Natural killer cell (primary cell): ENCODE measurements at regions not wholly inside any gene's neighbourhood (a gene's known extent, or its start where the extent isn't known, plus 50 kb on each side); places are given as distances from the start of the nearest gene placed in this dataset.
"Not testable (repeated sequence)": the region's sequence is repeated elsewhere in the genome, so short reads cannot be mapped to it uniquely, and the experiment has no call there.

Experiments
- ATAC-seq, 3 donors: fragments of 150-1000 bp in 2 of 3; fragments of 200-7000 bp in 1 of 3; cut with Tn5 transposase; 1 replicate in 1 of 3; 2 replicates in 2 of 3; pipeline ENCODE4 v1.10.0; 2021; ENCODE audit warnings: mild to moderate bottlenecking in 2 of 3, moderate library complexity in 2 of 3
- DNase-seq, 2 donors: peaks; one replicate each; pipeline versions ENCODE4 v3.0.0 to v3.0.0-alpha.2; 2013 to 2021; ENCODE audit warnings: mixed read lengths in 1 of 2
- H3K27ac ChIP-seq: one replicate; pipeline ENCODE4 v1.5.1; 2013; ENCODE audit warnings: mild to moderate bottlenecking, low read length
- H3K27me3 ChIP-seq: one replicate; pipeline ENCODE4 v1.6.1; 2013; ENCODE audit warnings: low read length; ENCODE audit not compliant: control insufficient read depth, insufficient read depth
- H3K36me3 ChIP-seq: one replicate; pipeline ENCODE4 v1.6.1; 2013; ENCODE audit warnings: low read length; ENCODE audit not compliant: control insufficient read depth, insufficient read depth
- H3K4me1 ChIP-seq: one replicate; pipeline ENCODE4 v1.6.1; 2013; ENCODE audit warnings: low read length; ENCODE audit not compliant: control insufficient read depth, insufficient read depth
- H3K4me3 ChIP-seq: one replicate; pipeline ENCODE4 v1.5.1; 2013; ENCODE audit warnings: low read length
- H3K9me3 ChIP-seq: one replicate; pipeline ENCODE4 v1.6.1; 2013; ENCODE audit warnings: low read length; ENCODE audit not compliant: control insufficient read depth, insufficient read depth
- H3K27ac Mint-ChIP-seq, 2 donors: one replicate each; pipeline ENCODE4 v1.8.0; 2022; ENCODE audit warnings: mild to moderate bottlenecking in 2 of 2, mixed read lengths in 2 of 2, moderate library complexity in 1 of 2
- H3K27me3 Mint-ChIP-seq, 2 donors: one replicate each; pipeline ENCODE4 v1.8.0; 2022; ENCODE audit warnings: low read depth in 2 of 2, mixed read lengths in 2 of 2
- H3K36me3 Mint-ChIP-seq: one replicate; pipeline ENCODE4 v1.8.0; 2022; ENCODE audit warnings: mixed read lengths
- H3K4me1 Mint-ChIP-seq, 2 donors: one replicate each; pipeline ENCODE4 v1.8.0; 2022; ENCODE audit warnings: mixed read lengths in 2 of 2
- H3K4me3 Mint-ChIP-seq: one replicate; pipeline ENCODE4 v1.8.0; 2022; ENCODE audit warnings: mild to moderate bottlenecking, moderate library complexity, mixed read lengths
- H3K9me3 Mint-ChIP-seq, 2 donors: one replicate each; pipeline ENCODE4 v1.8.0; 2022; ENCODE audit warnings: mixed read lengths in 2 of 2
- WGBS: methylation state at CpG from one replicate; pipeline ENCODE4 v1.1.7; 2013; ENCODE audit warnings: missing lambda C conversion rate; ENCODE audit not compliant: insufficient coverage; 5-methylcytosine and 5-hydroxymethylcytosine counted together
- intact Hi-C: fragments of 100-400 bp; cut with micrococcal nuclease; formaldehyde crosslinking; loops from one replicate; pipeline ENCODE4 v1.14.2; 2022
- TF ChIP-seq, protein P1 (sequence below): fragments of 200-600 bp; IDR thresholded peaks from one replicate; pipeline ENCODE4 v1.8.0; 2022; ENCODE audit warnings: antibody characterized with exemption

DNA sequence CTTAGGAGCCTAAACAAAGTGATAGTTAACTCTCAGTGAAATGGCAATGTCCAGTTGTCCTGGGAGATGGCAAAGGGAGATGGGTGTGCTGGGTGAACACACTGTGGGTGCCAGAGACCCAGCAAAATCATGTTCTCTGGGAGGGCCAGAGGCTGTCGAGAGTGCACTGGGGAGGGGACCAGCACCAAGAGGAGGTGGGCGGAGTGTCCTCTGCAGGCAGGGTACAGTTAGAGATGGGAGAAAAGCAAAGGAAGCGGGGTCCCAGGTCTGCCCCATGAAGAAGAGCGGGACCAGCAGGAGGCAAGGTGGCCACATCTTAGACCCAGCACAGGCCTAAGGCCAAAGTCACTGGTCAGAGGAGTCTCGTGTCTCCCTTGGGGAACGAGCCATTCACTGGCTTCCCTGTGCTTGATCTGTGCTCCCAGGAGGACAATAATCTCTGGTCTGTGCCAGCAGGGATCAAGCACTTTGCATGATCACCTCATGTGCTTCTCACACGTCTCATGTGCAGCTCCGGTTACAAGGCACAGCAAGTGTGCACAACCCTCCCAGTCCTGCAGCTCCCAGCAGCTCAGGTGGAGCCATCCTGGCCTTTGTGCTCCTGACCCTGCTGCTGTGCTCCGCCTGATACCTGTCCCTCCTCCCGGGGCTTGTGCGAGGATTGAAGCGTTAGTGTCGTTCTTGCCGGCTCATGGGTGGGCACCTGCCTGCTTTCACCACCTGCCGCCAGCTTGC is 100.9 kb downstream of the FAM53A start:
- H3K4me1 Mint-ChIP-seq: peaks cover 0 to 5% of the 10 kb centered on the region in 2 donors
- Histone ChIP-seq H3K27me3 (no peaks in the 10 kb centered on the region), H3K36me3 (no peaks in the 10 kb centered on the region), H3K4me1 (peaks cover 9% of the 10 kb centered on the region), H3K9me3 (no peaks in the 10 kb centered on the region), H3K4me3 (no peak overlapping the region), H3K27ac (no peak overlapping the region)
- no peak overlapping the region for H3K4me3 Mint-ChIP-seq
- peaks cover 4 to 9% of the 10 kb centered on the region in 2 donors for H3K27me3 Mint-ChIP-seq
- 93% methylated on average over 15 of the region's 15 CpGs for WGBS
- ATAC-seq (no peak), DNase-seq (peak in 1 of 2 donors; percentile 20)
- TF ChIP-seq, protein P1, sequence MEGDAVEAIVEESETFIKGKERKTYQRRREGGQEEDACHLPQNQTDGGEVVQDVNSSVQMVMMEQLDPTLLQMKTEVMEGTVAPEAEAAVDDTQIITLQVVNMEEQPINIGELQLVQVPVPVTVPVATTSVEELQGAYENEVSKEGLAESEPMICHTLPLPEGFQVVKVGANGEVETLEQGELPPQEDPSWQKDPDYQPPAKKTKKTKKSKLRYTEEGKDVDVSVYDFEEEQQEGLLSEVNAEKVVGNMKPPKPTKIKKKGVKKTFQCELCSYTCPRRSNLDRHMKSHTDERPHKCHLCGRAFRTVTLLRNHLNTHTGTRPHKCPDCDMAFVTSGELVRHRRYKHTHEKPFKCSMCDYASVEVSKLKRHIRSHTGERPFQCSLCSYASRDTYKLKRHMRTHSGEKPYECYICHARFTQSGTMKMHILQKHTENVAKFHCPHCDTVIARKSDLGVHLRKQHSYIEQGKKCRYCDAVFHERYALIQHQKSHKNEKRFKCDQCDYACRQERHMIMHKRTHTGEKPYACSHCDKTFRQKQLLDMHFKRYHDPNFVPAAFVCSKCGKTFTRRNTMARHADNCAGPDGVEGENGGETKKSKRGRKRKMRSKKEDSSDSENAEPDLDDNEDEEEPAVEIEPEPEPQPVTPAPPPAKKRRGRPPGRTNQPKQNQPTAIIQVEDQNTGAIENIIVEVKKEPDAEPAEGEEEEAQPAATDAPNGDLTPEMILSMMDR: no peak
- H3K9me3 Mint-ChIP-seq: no peaks in the 10 kb centered on the region
- intact Hi-C loops: loop anchor here (5.0 kb wide), 1 partner anchor 129 kb away; the partner anchor contains the start of gene SLBP
- peak overlapping the region in 1 of 2 donors; percentile 54 for H3K27ac Mint-ChIP-seq
- no peaks in the 10 kb centered on the region for H3K36me3 Mint-ChIP-seq

DNA sequence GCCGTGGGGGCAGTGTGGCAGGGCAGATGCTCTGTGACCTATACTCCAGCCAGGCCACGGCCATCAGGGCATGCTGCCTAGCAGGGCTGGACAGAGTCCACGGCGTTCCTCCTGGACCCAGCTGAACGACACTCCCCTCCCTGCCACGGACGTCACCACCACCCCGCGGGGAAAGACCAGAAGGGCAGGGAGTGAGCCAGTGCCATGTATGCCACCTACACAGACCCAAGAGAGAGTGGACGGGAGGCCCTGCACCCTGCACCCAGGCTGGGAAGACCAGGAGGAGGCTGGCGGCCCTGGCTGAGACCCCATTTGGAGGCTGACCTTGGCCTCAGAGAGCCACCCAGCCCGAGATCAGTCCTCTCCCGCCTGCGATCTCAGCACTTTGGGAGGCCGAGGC is 101.9 kb downstream of the FAM53A start:
- TF ChIP-seq, protein P1: no peak
- Histone ChIP-seq H3K36me3 (no peaks in the 10 kb centered on the region), H3K27me3 (no peaks in the 10 kb centered on the region), H3K4me3 (no peak overlapping the region), H3K9me3 (no peaks in the 10 kb centered on the region), H3K4me1 (peaks cover 10% of the 10 kb centered on the region), H3K27ac (no peak overlapping the region)
- H3K4me3 Mint-ChIP-seq: no peak overlapping the region
- ATAC-seq (no peak), DNase-seq (peak in 1 of 2 donors; percentile 38)
- WGBS: 89% methylated on average over 15 of the region's 15 CpGs
- H3K9me3 Mint-ChIP-seq: no peaks in the 10 kb centered on the region
- intact Hi-C loops: loop anchor here (5.0 kb wide), 1 partner anchor 130 kb away; the partner anchor contains the start of gene SLBP
- H3K4me1 Mint-ChIP-seq: peaks cover 0 to 8% of the 10 kb centered on the region in 2 donors
- H3K36me3 Mint-ChIP-seq: no peaks in the 10 kb centered on the region
- peaks cover 0 to 6% of the 10 kb centered on the region in 2 donors for H3K27me3 Mint-ChIP-seq
- peak overlapping the region in 1 of 2 donors; percentile 87 for H3K27ac Mint-ChIP-seq

DNA sequence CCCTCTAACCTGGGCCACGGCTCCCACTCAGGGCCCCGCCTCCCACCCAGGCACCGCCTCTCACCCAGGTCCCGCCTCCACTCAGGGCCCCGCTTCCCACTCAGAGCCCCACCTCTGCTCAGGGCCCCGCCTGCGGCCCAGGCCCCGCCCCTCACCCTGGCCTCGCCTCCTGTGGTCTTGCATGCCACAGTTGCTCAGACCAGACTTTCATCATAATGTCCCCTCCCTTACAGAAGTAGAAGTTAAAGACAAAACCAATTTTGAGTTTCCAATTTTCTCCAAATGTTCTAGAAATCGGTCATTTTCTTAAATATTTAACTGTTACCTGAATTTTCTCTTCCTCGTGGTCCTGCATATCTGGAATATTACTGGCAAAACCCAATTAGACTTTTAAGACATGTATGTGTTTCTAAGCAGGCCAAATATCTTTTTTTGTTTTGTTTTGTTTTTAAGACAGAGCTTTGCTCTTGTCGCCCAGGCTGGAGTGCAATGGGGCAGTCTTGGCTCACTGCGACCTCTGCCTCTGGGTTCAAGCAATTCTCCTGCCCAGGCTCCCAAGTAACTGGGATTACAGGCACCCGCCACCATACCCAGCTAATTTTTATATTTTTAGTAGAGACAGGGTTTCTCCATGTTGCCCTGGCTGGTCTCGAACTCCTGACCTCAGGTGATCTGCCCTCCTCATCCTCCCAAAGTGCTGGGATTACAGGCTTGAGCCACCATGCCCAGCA is 102.8 kb downstream of the FAM53A start:
- not testable (repeated sequence) for H3K4me1 Mint-ChIP-seq, H3K9me3 ChIP-seq, H3K9me3 Mint-ChIP-seq, H3K27me3 Mint-ChIP-seq, H3K27me3 ChIP-seq, H3K36me3 ChIP-seq, H3K4me1 ChIP-seq, H3K36me3 Mint-ChIP-seq, H3K4me3 ChIP-seq
- Mint-ChIP-seq H3K4me3 (peak overlapping the region; percentile 65), H3K27ac (peak overlapping the region; percentile 80 to 87)
- peak; percentile 92 to 93 for DNase-seq
- WGBS: 28% methylated on average over 15 of the region's 15 CpGs
- ATAC-seq: peak; percentile 55 to 75 (median 66)
- intact Hi-C loops: loop anchor here (5.0 kb wide), 1 partner anchor 131 kb away; the partner anchor contains the start of gene SLBP
- peak overlapping the region; percentile 55 for H3K27ac ChIP-seq

DNA sequence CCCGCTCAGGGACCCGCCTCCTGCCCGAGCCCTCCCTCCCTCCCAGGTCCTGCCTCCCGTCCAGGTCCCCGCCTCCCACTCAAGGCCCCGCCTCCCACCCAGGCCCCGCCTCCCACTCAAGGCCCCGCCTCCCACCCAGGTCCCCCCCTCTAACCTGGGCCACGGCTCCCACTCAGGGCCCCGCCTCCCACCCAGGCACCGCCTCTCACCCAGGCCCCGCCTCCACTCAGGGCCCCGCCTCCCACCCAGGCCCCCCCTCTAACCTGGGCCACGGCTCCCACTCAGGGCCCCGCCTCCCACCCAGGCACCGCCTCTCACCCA is 103.5 kb downstream of the FAM53A start:
- H3K27ac Mint-ChIP-seq: peak overlapping the region in 1 of 2 donors; percentile 71
- not testable (repeated sequence) for H3K4me3 ChIP-seq, H3K4me3 Mint-ChIP-seq, DNase-seq, H3K27me3 ChIP-seq, H3K4me1 Mint-ChIP-seq, H3K36me3 Mint-ChIP-seq, H3K36me3 ChIP-seq, H3K27me3 Mint-ChIP-seq, H3K9me3 Mint-ChIP-seq, H3K9me3 ChIP-seq, ATAC-seq, H3K4me1 ChIP-seq
- intact Hi-C loops: loop anchor here (5.0 kb wide), 1 partner anchor 132 kb away; the partner anchor contains the start of gene SLBP
- H3K27ac ChIP-seq: peak overlapping the region; percentile 67
- WGBS: 1% methylated on average over 6 of the region's 16 CpGs
